ENCODE measurements at regions not wholly inside any gene's neighbourhood (a gene's known extent, or its start where the extent isn't known, plus 50 kb on each side); places are given as distances from the start of the nearest gene placed in this dataset.

GRCh38 chr4:173752610-173753230 is 222.7 kb upstream of the HAND2 start:
- peak; percentile 69 for TF ChIP-seq CTCF (conservative IDR thresholded peaks at IDR 0.05; ENCODE audit: low read depth, low read length)
- no peak for TF ChIP-seq EZH2 (IDR thresholded peaks at IDR 0.05; ENCODE audit: low read length, unreplicated experiment)
- TF ChIP-seq EZH2phosphoT487 (IDR thresholded peaks at IDR 0.05; ENCODE audit: borderline replicate concordance, low read length) = no peak

Data from PC-3 (cell line).